ENCODE measurements at regions not wholly inside any gene's neighbourhood (a gene's known extent, or its start where the extent isn't known, plus 50 kb on each side); places are given as distances from the start of the nearest gene placed in this dataset.

- TF ChIP-seq POLR2A (IDR thresholded peaks at IDR 0.05), result no peak
- TF ChIP-seq CTCF (IDR thresholded peaks at IDR 0.05), result no peak
- DNase-seq, result no peak
- H3K36me3 ChIP-seq (replicated peaks in 1 of 2), result no peaks in the 10 kb centered on the region
- intact Hi-C loops (cut with DNase I), result no loop called here
- no peak overlapping the region for H3K27ac ChIP-seq
- no peaks in the 10 kb centered on the region for H3K4me1 ChIP-seq (replicated peaks in 1 of 2)
- H3K4me3 ChIP-seq, result no peak overlapping the region
- H3K9me3 ChIP-seq (replicated peaks in 1 of 3), result no peaks in the 10 kb centered on the region
- 88 to 96% (median 92%) methylated on average over 5 of the region's 5 CpGs for WGBS, 4 donors
- H3K27me3 ChIP-seq, result no peaks in the 10 kb centered on the region
Measured at GRCh38 chr12:107543416-107543815, 142.2 kb upstream of the PWP1 start.

- Histone ChIP-seq H3K9me3 (replicated peaks in 1 of 3) (peaks cover 0 to 4% (median 0%) of the 10 kb centered on the region in 3 donors), H3K27me3 (no peaks in the 10 kb centered on the region), H3K4me3 (no peak overlapping the region), H3K4me1 (replicated peaks in 1 of 2) (no peaks in the 10 kb centered on the region), H3K36me3 (replicated peaks in 1 of 2) (no peaks in the 10 kb centered on the region), H3K27ac (no peak overlapping the region)
- no peak for DNase-seq
- TF ChIP-seq POLR2A (IDR thresholded peaks at IDR 0.05) (no peak), CTCF (IDR thresholded peaks at IDR 0.05) (no peak)
- WGBS, 4 donors, result 70 to 92% (median 79%) methylated on average over 2 to 4 of the region's 4 CpGs
- intact Hi-C loops (cut with DNase I), result no loop called here
Measured at GRCh38 chr12:107543841-107544240, 141.8 kb upstream of the PWP1 start.

GRCh38 chr12:107544937-107545336, 140.7 kb upstream of the PWP1 start:
- H3K9me3 ChIP-seq (replicated peaks in 1 of 3), result peaks cover 0 to 8% (median 0%) of the 10 kb centered on the region in 3 donors
- H3K4me3 ChIP-seq, result no peak overlapping the region
- H3K27ac ChIP-seq, result no peak overlapping the region
- DNase-seq, result no peak
- no peaks in the 10 kb centered on the region for H3K36me3 ChIP-seq (replicated peaks in 1 of 2)
- 73 to 84% (median 76%) methylated on average over 2 of the region's 2 CpGs for WGBS, 4 donors
- no peaks in the 10 kb centered on the region for H3K4me1 ChIP-seq (replicated peaks in 1 of 2)
- TF ChIP-seq CTCF (IDR thresholded peaks at IDR 0.05) (no peak), POLR2A (IDR thresholded peaks at IDR 0.05) (no peak)
- intact Hi-C loops (cut with DNase I), result no loop called here
- H3K27me3 ChIP-seq, result no peaks in the 10 kb centered on the region

- Histone ChIP-seq H3K4me1 (replicated peaks in 1 of 2) (no peaks in the 10 kb centered on the region), H3K9me3 (replicated peaks in 1 of 3) (peaks cover 0 to 8% (median 0%) of the 10 kb centered on the region in 3 donors), H3K4me3 (no peak overlapping the region), H3K36me3 (replicated peaks in 1 of 2) (no peaks in the 10 kb centered on the region), H3K27ac (no peak overlapping the region), H3K27me3 (no peaks in the 10 kb centered on the region)
- DNase-seq, result no peak
- 63 to 73% (median 67%) methylated on average over 5 to 6 of the region's 6 CpGs for WGBS, 4 donors
- intact Hi-C loops (cut with DNase I), result no loop called here
- TF ChIP-seq POLR2A (IDR thresholded peaks at IDR 0.05), result no peak
- TF ChIP-seq CTCF (IDR thresholded peaks at IDR 0.05), result no peak
Measured at GRCh38 chr12:107545737-107546353, 139.8 kb upstream of the PWP1 start.
